Stomach (tissue), 4 donors: ENCODE measurements at regions not wholly inside any gene's neighbourhood (a gene's known extent, or its start where the extent isn't known, plus 50 kb on each side); places are given as distances from the start of the nearest gene placed in this dataset.

Experiments
- CTCF ChIP-seq, 7 experiments: fragments of 450-650 bp in 4 of 7; fragments of 200-600 bp in 3 of 7; sonication (generic) in 3 of 7; IDR thresholded peaks; one replicate each; pipeline ENCODE4 v1.5.1; 2016 to 2019; ENCODE audit warnings: antibody characterized with exemption in 7 of 7, control low read depth in 2 of 7, mild to moderate bottlenecking in 1 of 7
- POLR2A ChIP-seq, 4 donors: fragments of 450-650 bp; IDR thresholded peaks; one replicate each; pipeline ENCODE4 v1.6.1; 2016; ENCODE audit warnings: antibody characterized with exemption in 4 of 4, control low read depth in 2 of 4, mild to moderate bottlenecking in 1 of 4, moderate library complexity in 1 of 4
- POLR2AphosphoS5 ChIP-seq, 3 donors: sonication (generic); formaldehyde crosslinking; IDR thresholded peaks; one replicate each; pipeline ENCODE4 v1.6.1; 2016; ENCODE audit warnings: antibody characterized with exemption in 3 of 3

- TF ChIP-seq CTCF (IDR thresholded peaks at IDR 0.05), result no peak
- no peak for TF ChIP-seq POLR2AphosphoS5 (IDR thresholded peaks at IDR 0.05)
- TF ChIP-seq POLR2A (IDR thresholded peaks at IDR 0.05), result no peak
These were observed 486.2 kb downstream of the HAO1 start for GRCh38 chr20:7454047-7454446.
